Neuronal stem cell (in vitro differentiated cells): ENCODE measurements at regions not wholly inside any gene's neighbourhood (a gene's known extent, or its start where the extent isn't known, plus 50 kb on each side); places are given as distances from the start of the nearest gene placed in this dataset.

Experiments used
- DNase-seq: peaks from one replicate; pipeline ENCODE4 v3.0.0-alpha.2; 2013; ENCODE audit warnings: low spot score
- H2AFZ ChIP-seq: one replicate; pipeline ENCODE4 v1.6.1; 2013; ENCODE audit warnings: mild to moderate bottlenecking, low read length, inconsistent platforms
- H2AK5ac ChIP-seq: 2 replicates; pipeline ENCODE4 v1.6.1; 2013; ENCODE audit warnings: low read depth, mild to moderate bottlenecking, inconsistent platforms, low read length, moderate library complexity, mixed read lengths
- H2BK120ac ChIP-seq: 2 replicates; pipeline ENCODE4 v1.6.1; 2013; ENCODE audit warnings: low read depth, mild to moderate bottlenecking, inconsistent platforms, low read length, moderate library complexity, mixed read lengths
- H2BK12ac ChIP-seq: one replicate; pipeline ENCODE4 v1.6.1; 2013; ENCODE audit warnings: low read length, inconsistent platforms
- H2BK15ac ChIP-seq: 2 replicates; pipeline ENCODE4 v1.6.1; 2013; ENCODE audit warnings: mild to moderate bottlenecking, low read length, inconsistent platforms, mixed read lengths
- H2BK5ac ChIP-seq: one replicate; pipeline ENCODE4 v1.6.1; 2013; ENCODE audit warnings: inconsistent platforms, mild to moderate bottlenecking, low read length, moderate library complexity
- H3K14ac ChIP-seq: one replicate; pipeline ENCODE4 v1.6.1; 2013; ENCODE audit warnings: low read length, inconsistent platforms
- H3K18ac ChIP-seq: 2 replicates; pipeline ENCODE4 v1.6.1; 2013; ENCODE audit warnings: low read length, inconsistent platforms
- H3K23ac ChIP-seq: 2 replicates; pipeline ENCODE4 v1.6.1; 2013; ENCODE audit warnings: low read depth, mild to moderate bottlenecking, mixed read lengths, low read length, inconsistent platforms; ENCODE audit not compliant: poor library complexity
- H3K27ac ChIP-seq: replicated peaks from 3 replicates; pipeline ENCODE4 v1.5.1; 2013; ENCODE audit warnings: low read length, inconsistent platforms
- H3K27me3 ChIP-seq, 3 experiments: 2 replicates each; pipeline ENCODE4 v1.6.1; 2013; ENCODE audit warnings: low read length in 3 of 3, mild to moderate bottlenecking in 2 of 3, inconsistent platforms in 1 of 3, low read depth in 1 of 3, mixed read lengths in 1 of 3, moderate library complexity in 1 of 3; ENCODE audit not compliant: control insufficient read depth in 3 of 3, insufficient read depth in 3 of 3
- H3K36me3 ChIP-seq, 2 donors: replicated peaks in 1 of 2; 2 replicates each; pipeline ENCODE4 v1.6.1; 2013; ENCODE audit warnings: low read length in 2 of 2; ENCODE audit not compliant: control insufficient read depth in 2 of 2, insufficient read depth in 2 of 2
- H3K4ac ChIP-seq: 2 replicates; pipeline ENCODE4 v1.6.1; 2013; ENCODE audit warnings: inconsistent platforms, mild to moderate bottlenecking, low read length, moderate library complexity
- H3K4me1 ChIP-seq, 2 donors: 1 replicate in 1 of 2; 2 replicates in 1 of 2; pipeline ENCODE4 v1.6.1; 2013; ENCODE audit warnings: low read length in 2 of 2, low read depth in 1 of 2; ENCODE audit not compliant: control insufficient read depth in 2 of 2, insufficient read depth in 1 of 2
- H3K4me2 ChIP-seq: one replicate; pipeline ENCODE4 v1.6.1; 2013; ENCODE audit warnings: mild to moderate bottlenecking, low read length, inconsistent platforms; ENCODE audit not compliant: insufficient read depth, poor library complexity, severe bottlenecking
- H3K4me3 ChIP-seq, 2 donors: 2 replicates each; pipeline ENCODE4 v1.5.1; 2013; ENCODE audit warnings: low read length in 2 of 2, mild to moderate bottlenecking in 2 of 2, inconsistent platforms in 1 of 2, moderate library complexity in 1 of 2
- H3K79me1 ChIP-seq: one replicate; pipeline ENCODE4 v1.6.1; 2013; ENCODE audit warnings: low read depth, mild to moderate bottlenecking, inconsistent platforms, low read length, moderate library complexity
- H3K9ac ChIP-seq: one replicate; pipeline ENCODE4 v1.6.1; 2013; ENCODE audit warnings: mild to moderate bottlenecking, low read depth, low read length, inconsistent platforms; ENCODE audit not compliant: poor library complexity
- H3K9me3 ChIP-seq, 2 donors: replicated peaks in 1 of 2; 2 replicates each; pipeline versions ENCODE3 to v1.6.1; 2013; ENCODE audit warnings: low read length in 2 of 2, mild to moderate bottlenecking in 2 of 2, inconsistent platforms in 1 of 2, low read depth in 1 of 2, mixed read lengths in 1 of 2, moderate library complexity in 1 of 2; ENCODE audit not compliant: control insufficient read depth in 2 of 2, insufficient read depth in 1 of 2
- H4K8ac ChIP-seq: one replicate; pipeline ENCODE4 v1.6.1; 2013; ENCODE audit warnings: low read depth, mild to moderate bottlenecking, inconsistent platforms, low read length, moderate library complexity
- H4K91ac ChIP-seq: one replicate; pipeline ENCODE4 v1.6.1; 2013; ENCODE audit warnings: low read length, low read depth, mild to moderate bottlenecking, inconsistent platforms; ENCODE audit not compliant: poor library complexity
- WGBS, 2 donors: extraction: QIAGEN DNeasy Blood & Tissue Kit; methylation state at CpG; one replicate each; pipeline ENCODE4 v1.1.7; 2013; ENCODE audit warnings: missing lambda C conversion rate in 2 of 2, mixed read lengths in 1 of 2; ENCODE audit not compliant: insufficient read length in 2 of 2, insufficient replicate concordance in 1 of 2; ENCODE audit errors: extremely low coverage in 2 of 2; 5-methylcytosine and 5-hydroxymethylcytosine counted together

GRCh38 chr6:78430521-78430920, 436.8 kb upstream of the IRAK1BP1 start:
- Histone ChIP-seq H2AK5ac (no peak overlapping the region), H3K14ac (no peak overlapping the region), H3K9me3 (no peaks in the 10 kb centered on the region), H2BK120ac (no peak overlapping the region), H3K27ac (no peak overlapping the region), H3K79me1 (no peaks in the 10 kb centered on the region), H3K23ac (no peak overlapping the region), H3K36me3 (no peaks in the 10 kb centered on the region), H4K8ac (no peak overlapping the region), H3K18ac (no peak overlapping the region), H4K91ac (no peak overlapping the region), H3K9ac (no peak overlapping the region), H3K4me2 (no peak overlapping the region), H3K4me1 (no peaks in the 10 kb centered on the region), H2BK5ac (no peak overlapping the region), H2BK12ac (no peak overlapping the region), H3K4me3 (no peak overlapping the region), H2AFZ (no peak overlapping the region), H2BK15ac (no peak overlapping the region), H3K4ac (no peak overlapping the region), H3K27me3 (no peaks in the 10 kb centered on the region)
- DNase-seq, result no peak
- no CpG with 5 or more reads among the region's 1 CpG for WGBS, 2 donors

GRCh38 chr6:78435671-78436070, 431.7 kb upstream of the IRAK1BP1 start:
- Histone ChIP-seq H3K18ac (no peak overlapping the region), H3K79me1 (no peaks in the 10 kb centered on the region), H3K9me3 (no peaks in the 10 kb centered on the region), H3K27me3 (no peaks in the 10 kb centered on the region), H2BK5ac (no peak overlapping the region), H2BK12ac (no peak overlapping the region), H3K14ac (no peak overlapping the region), H3K4me1 (no peaks in the 10 kb centered on the region), H3K4me3 (no peak overlapping the region), H3K4ac (no peak overlapping the region), H2AFZ (no peak overlapping the region), H2BK120ac (no peak overlapping the region), H4K91ac (no peak overlapping the region), H2BK15ac (no peak overlapping the region), H4K8ac (no peak overlapping the region), H3K27ac (no peak overlapping the region), H3K4me2 (no peak overlapping the region), H2AK5ac (no peak overlapping the region), H3K36me3 (no peaks in the 10 kb centered on the region), H3K23ac (no peak overlapping the region), H3K9ac (no peak overlapping the region)
- no peak for DNase-seq
- no CpG with 5 or more reads among the region's 2 CpGs for WGBS, 2 donors

GRCh38 chr6:78436335-78436734, 431.0 kb upstream of the IRAK1BP1 start:
- Histone ChIP-seq H4K8ac (no peak overlapping the region), H3K4ac (no peak overlapping the region), H3K36me3 (no peaks in the 10 kb centered on the region), H3K27ac (no peak overlapping the region), H3K4me3 (no peak overlapping the region), H3K18ac (no peak overlapping the region), H2AFZ (no peak overlapping the region), H4K91ac (no peak overlapping the region), H3K79me1 (no peaks in the 10 kb centered on the region), H3K9me3 (no peaks in the 10 kb centered on the region), H3K4me2 (no peak overlapping the region), H2BK120ac (no peak overlapping the region), H3K9ac (no peak overlapping the region), H3K27me3 (no peaks in the 10 kb centered on the region), H3K14ac (no peak overlapping the region), H2BK15ac (no peak overlapping the region), H2BK5ac (no peak overlapping the region), H3K4me1 (no peaks in the 10 kb centered on the region), H2AK5ac (no peak overlapping the region), H2BK12ac (no peak overlapping the region), H3K23ac (no peak overlapping the region)
- no peak for DNase-seq

GRCh38 chr6:78438135-78438534, 429.2 kb upstream of the IRAK1BP1 start:
- H3K4me3 ChIP-seq, result no peak overlapping the region
- H3K4me1 ChIP-seq, result no peaks in the 10 kb centered on the region
- H3K14ac ChIP-seq, result no peak overlapping the region
- no peak overlapping the region for H3K23ac ChIP-seq
- H2AFZ ChIP-seq, result no peak overlapping the region
- no peaks in the 10 kb centered on the region for H3K79me1 ChIP-seq
- no peak overlapping the region for H2BK12ac ChIP-seq
- H2AK5ac ChIP-seq, result no peak overlapping the region
- H3K27me3 ChIP-seq, result no peaks in the 10 kb centered on the region
- no peak overlapping the region for H4K91ac ChIP-seq
- H2BK15ac ChIP-seq, result no peak overlapping the region
- H3K27ac ChIP-seq, result no peak overlapping the region
- H3K4me2 ChIP-seq, result no peak overlapping the region
- H4K8ac ChIP-seq, result no peak overlapping the region
- DNase-seq, result no peak
- no peak overlapping the region for H2BK120ac ChIP-seq
- H3K36me3 ChIP-seq, result no peaks in the 10 kb centered on the region
- H3K18ac ChIP-seq, result no peak overlapping the region
- no peak overlapping the region for H3K9ac ChIP-seq
- no peak overlapping the region for H2BK5ac ChIP-seq
- no CpG with 5 or more reads among the region's 2 CpGs for WGBS, 2 donors
- H3K9me3 ChIP-seq, result no peaks in the 10 kb centered on the region
- no peak overlapping the region for H3K4ac ChIP-seq
